ENCODE measurements at regions not wholly inside any gene's neighbourhood (a gene's known extent, or its start where the extent isn't known, plus 50 kb on each side); places are given as distances from the start of the nearest gene placed in this dataset.
"Not testable (repeated sequence)": the region's sequence is repeated elsewhere in the genome, so short reads cannot be mapped to it uniquely, and the experiment has no call there.

GRCh38 chr2:111534910-111535352 is 349.1 kb downstream of the ANAPC1 start:
- peak overlapping the region; percentile 67 for H3K27ac ChIP-seq (ENCODE audit: low read depth in 2 of 2, low read length in 2 of 2)
- no peaks in the 10 kb centered on the region for H3K9me3 ChIP-seq (ENCODE audit: control insufficient read depth in 2 of 3, insufficient read depth in 1 of 3, low read length in 3 of 3)
- DNase-seq (peak in 3 of 5 donors; percentile 34 to 65 (median 46)), FAIRE-seq (no peak)
- peak overlapping the region in 1 of 3 donors; percentile 27 for H3K9ac ChIP-seq (ENCODE audit: low read length in 3 of 3)
- peaks cover 3 to 8% (median 6%) of the 10 kb centered on the region in 3 donors for H3K4me1 ChIP-seq (ENCODE audit: control insufficient read depth in 2 of 3, insufficient read depth in 2 of 3, low read depth in 1 of 3, low read length in 3 of 3)
- no peaks in the 10 kb centered on the region for H3K36me3 ChIP-seq (ENCODE audit: control insufficient read depth in 2 of 3, insufficient read depth in 3 of 3, low read length in 3 of 3)
- no peaks in the 10 kb centered on the region for H3K27me3 ChIP-seq (ENCODE audit: control insufficient read depth, insufficient read depth, low read length)
- intact Hi-C loops (cut with DNase I) = no loop called here
- no peak overlapping the region for H3K4me3 ChIP-seq (ENCODE audit: low read length in 3 of 3)
- no peak for TF ChIP-seq CTCF (IDR thresholded peaks at IDR 0.05; ENCODE audit: borderline replicate concordance, extremely low read depth, insufficient read depth)

DNA sequence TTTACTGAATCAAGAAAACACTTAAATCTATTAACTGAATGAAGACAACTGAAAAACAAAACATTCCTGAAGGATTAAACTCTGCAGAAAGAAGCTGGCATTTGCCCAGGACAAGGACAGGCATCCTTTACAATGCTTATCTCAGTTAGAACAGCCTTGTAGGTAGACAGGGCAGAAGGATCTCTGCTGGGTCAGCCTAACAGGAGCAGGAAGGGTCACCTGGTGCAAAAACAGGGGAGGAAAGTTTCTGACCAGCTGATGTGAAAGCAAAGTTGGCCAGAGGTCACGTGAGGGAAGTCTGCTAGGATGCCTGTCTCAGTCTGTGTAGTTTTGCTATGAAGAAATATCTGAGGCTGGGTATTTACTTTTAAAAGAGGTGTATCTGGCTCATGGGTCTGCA is 348.6 kb downstream of the ANAPC1 start:
- DNase-seq (peak in 2 of 5 donors; percentile 41 to 43), FAIRE-seq (no peak)
- intact Hi-C loops (cut with DNase I) = no loop called here
- Histone ChIP-seq H3K4me3 (ENCODE audit: low read length in 3 of 3) (no peak overlapping the region), H3K9ac (ENCODE audit: low read length in 3 of 3) (peak overlapping the region in 1 of 3 donors; percentile 27), H3K4me1 (ENCODE audit: control insufficient read depth in 2 of 3, insufficient read depth in 2 of 3, low read depth in 1 of 3, low read length in 3 of 3) (peaks cover 3 to 8% (median 6%) of the 10 kb centered on the region in 3 donors), H3K27ac (ENCODE audit: low read depth in 2 of 2, low read length in 2 of 2) (peak overlapping the region; percentile 67), H3K9me3 (ENCODE audit: control insufficient read depth in 2 of 3, insufficient read depth in 1 of 3, low read length in 3 of 3) (no peaks in the 10 kb centered on the region), H3K27me3 (ENCODE audit: control insufficient read depth, insufficient read depth, low read length) (no peaks in the 10 kb centered on the region), H3K36me3 (ENCODE audit: control insufficient read depth in 2 of 3, insufficient read depth in 3 of 3, low read length in 3 of 3) (no peaks in the 10 kb centered on the region)
- TF ChIP-seq CTCF (IDR thresholded peaks at IDR 0.05; ENCODE audit: borderline replicate concordance, extremely low read depth, insufficient read depth) = no peak

- DNase-seq = no peak
Observed at GRCh38 chr2:111537078-111537655, 346.8 kb downstream of the ANAPC1 start.

GRCh38 chr2:111539991-111540390 is 344.0 kb downstream of the ANAPC1 start:
- intact Hi-C loops (cut with DNase I); H3K27me3 ChIP-seq (ENCODE audit: control insufficient read depth, insufficient read depth, low read length); H3K36me3 ChIP-seq (ENCODE audit: control insufficient read depth in 2 of 3, insufficient read depth in 3 of 3, low read length in 3 of 3); H3K4me1 ChIP-seq (ENCODE audit: control insufficient read depth in 2 of 3, insufficient read depth in 2 of 3, low read depth in 1 of 3, low read length in 3 of 3); H3K9me3 ChIP-seq (ENCODE audit: control insufficient read depth in 2 of 3, insufficient read depth in 1 of 3, low read length in 3 of 3); H3K4me3 ChIP-seq (ENCODE audit: low read length in 3 of 3); H3K9ac ChIP-seq (ENCODE audit: low read length in 3 of 3); FAIRE-seq; H3K27ac ChIP-seq (ENCODE audit: low read depth in 2 of 2, low read length in 2 of 2); DNase-seq: not testable (repeated sequence)

More at GRCh38 chr2:111537078-111537655, 346.8 kb downstream of the ANAPC1 start:
- no peaks in the 10 kb centered on the region for H3K27me3 ChIP-seq (ENCODE audit: control insufficient read depth, insufficient read depth, low read length)
- no peak for TF ChIP-seq CTCF (IDR thresholded peaks at IDR 0.05; ENCODE audit: borderline replicate concordance, extremely low read depth, insufficient read depth)
- intact Hi-C loops (cut with DNase I) = no loop called here
- no peak overlapping the region for H3K27ac ChIP-seq (ENCODE audit: low read depth in 2 of 2, low read length in 2 of 2)
- no peaks in the 10 kb centered on the region for H3K9me3 ChIP-seq (ENCODE audit: control insufficient read depth in 2 of 3, insufficient read depth in 1 of 3, low read length in 3 of 3)
- H3K36me3 ChIP-seq (ENCODE audit: control insufficient read depth in 2 of 3, insufficient read depth in 3 of 3, low read length in 3 of 3) = no peaks in the 10 kb centered on the region
- H3K4me1 ChIP-seq (ENCODE audit: control insufficient read depth in 2 of 3, insufficient read depth in 2 of 3, low read depth in 1 of 3, low read length in 3 of 3) = peaks cover 3 to 8% (median 6%) of the 10 kb centered on the region in 3 donors
- no peak for FAIRE-seq
- H3K9ac ChIP-seq (ENCODE audit: low read length in 3 of 3) = no peak overlapping the region
- H3K4me3 ChIP-seq (ENCODE audit: low read length in 3 of 3) = no peak overlapping the region

DNA sequence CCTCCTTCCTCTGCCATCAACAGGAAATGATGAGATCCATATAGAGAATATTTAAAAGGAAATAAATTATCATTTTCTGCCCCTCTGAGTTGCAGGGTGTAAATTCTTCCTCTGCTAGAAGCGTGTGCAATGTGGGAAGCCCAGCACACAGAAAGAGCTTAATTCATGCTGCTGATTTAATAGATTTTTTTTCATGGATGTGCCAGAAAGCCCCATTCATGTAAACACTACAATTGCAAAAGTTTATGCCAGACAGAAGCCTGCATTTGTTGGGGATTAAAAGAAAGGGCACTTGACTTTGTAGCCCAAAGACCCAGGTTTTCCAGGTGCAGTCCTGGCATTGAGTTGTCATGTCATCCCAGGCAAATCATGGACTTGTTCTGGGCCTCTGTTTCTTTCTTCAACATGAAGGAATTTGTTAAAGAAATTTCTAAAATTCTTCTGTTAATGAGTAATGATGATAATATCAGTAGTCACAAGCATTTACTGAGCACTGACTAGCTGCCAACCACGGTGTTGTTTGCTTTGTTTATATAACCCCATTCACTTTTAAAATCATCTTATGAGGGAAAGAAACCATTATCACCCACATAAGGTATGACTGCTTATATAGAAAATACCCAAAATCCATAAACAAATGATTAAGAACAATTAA is 341.7 kb downstream of the ANAPC1 start:
- DNase-seq; H3K27me3 ChIP-seq (ENCODE audit: control insufficient read depth, insufficient read depth, low read length); H3K4me1 ChIP-seq (ENCODE audit: control insufficient read depth in 2 of 3, insufficient read depth in 2 of 3, low read depth in 1 of 3, low read length in 3 of 3); H3K9ac ChIP-seq (ENCODE audit: low read length in 3 of 3); H3K36me3 ChIP-seq (ENCODE audit: control insufficient read depth in 2 of 3, insufficient read depth in 3 of 3, low read length in 3 of 3); H3K27ac ChIP-seq (ENCODE audit: low read depth in 2 of 2, low read length in 2 of 2); intact Hi-C loops (cut with DNase I); FAIRE-seq; H3K9me3 ChIP-seq (ENCODE audit: control insufficient read depth in 2 of 3, insufficient read depth in 1 of 3, low read length in 3 of 3); H3K4me3 ChIP-seq (ENCODE audit: low read length in 3 of 3): not testable (repeated sequence)

- H3K36me3 ChIP-seq (ENCODE audit: control insufficient read depth in 2 of 3, insufficient read depth in 3 of 3, low read length in 3 of 3); H3K4me3 ChIP-seq (ENCODE audit: low read length in 3 of 3); DNase-seq; intact Hi-C loops (cut with DNase I); H3K27me3 ChIP-seq (ENCODE audit: control insufficient read depth, insufficient read depth, low read length); H3K4me1 ChIP-seq (ENCODE audit: control insufficient read depth in 2 of 3, insufficient read depth in 2 of 3, low read depth in 1 of 3, low read length in 3 of 3); H3K27ac ChIP-seq (ENCODE audit: low read depth in 2 of 2, low read length in 2 of 2); H3K9me3 ChIP-seq (ENCODE audit: control insufficient read depth in 2 of 3, insufficient read depth in 1 of 3, low read length in 3 of 3); H3K9ac ChIP-seq (ENCODE audit: low read length in 3 of 3); FAIRE-seq: not testable (repeated sequence)
Observed at GRCh38 chr2:111544006-111544405, 340.0 kb downstream of the ANAPC1 start.

Data from kidney (tissue), 13 donors.